ENCODE measurements at regions not wholly inside any gene's neighbourhood (a gene's known extent, or its start where the extent isn't known, plus 50 kb on each side); places are given as distances from the start of the nearest gene placed in this dataset.
A peak's percentile ranks its signal among the peaks of the same experiment; 100 is the strongest.
"Not testable (repeated sequence)": the region's sequence is repeated elsewhere in the genome, so short reads cannot be mapped to it uniquely, and the experiment has no call there.

- intact Hi-C loops (cut with DNase I, micrococcal nuclease) = no loop called here
- DNase-seq (no peak), ATAC-seq (no peak)
Measured at GRCh38 chrX:63581906-63582305, 203.1 kb downstream of the ARHGEF9 start.

DNA sequence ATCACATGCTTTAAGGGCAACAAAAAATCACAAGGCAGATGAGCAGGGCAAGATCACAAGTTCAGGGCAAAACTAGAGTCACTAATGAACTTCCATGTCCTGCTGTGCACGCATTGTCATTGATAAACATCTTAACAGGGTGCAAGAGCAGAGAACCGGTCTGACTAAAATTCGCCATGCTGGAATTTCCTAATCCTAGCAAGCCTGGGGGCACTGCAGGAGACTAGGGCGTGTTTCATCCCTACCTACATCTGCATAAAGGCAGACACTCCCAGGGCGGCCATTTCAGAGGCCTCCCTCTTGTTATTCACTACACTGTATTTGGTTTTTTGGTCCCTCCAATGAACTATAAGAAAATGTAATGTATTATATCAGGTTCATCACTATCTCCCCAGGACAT lies 203.6 kb downstream of the ARHGEF9 start:
- intact Hi-C loops (cut with DNase I, micrococcal nuclease) = no loop called here
- DNase-seq (no peak), ATAC-seq (no peak)

DNA sequence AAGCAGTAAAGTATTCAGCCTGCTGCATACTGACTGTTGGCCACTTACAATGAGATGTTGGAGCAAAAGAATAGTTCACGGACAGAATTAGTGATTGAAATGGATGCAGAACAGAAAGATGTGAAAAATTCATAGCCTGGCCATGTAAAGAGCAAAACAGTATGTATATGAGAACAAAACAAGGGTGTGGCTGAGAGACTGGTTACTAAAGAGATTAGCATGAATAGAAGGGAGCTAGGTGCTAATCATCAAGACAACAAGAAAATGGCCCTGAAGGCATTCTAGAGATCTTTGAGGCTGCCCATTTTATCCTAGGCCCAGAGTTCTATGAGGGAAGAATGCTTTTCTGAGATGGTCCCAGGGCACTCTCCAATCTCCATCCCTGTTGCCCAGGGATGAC lies 208.5 kb downstream of the ARHGEF9 start:
- ATAC-seq (no peak), DNase-seq (no peak)
- intact Hi-C loops (cut with DNase I, micrococcal nuclease) = no loop called here

DNA sequence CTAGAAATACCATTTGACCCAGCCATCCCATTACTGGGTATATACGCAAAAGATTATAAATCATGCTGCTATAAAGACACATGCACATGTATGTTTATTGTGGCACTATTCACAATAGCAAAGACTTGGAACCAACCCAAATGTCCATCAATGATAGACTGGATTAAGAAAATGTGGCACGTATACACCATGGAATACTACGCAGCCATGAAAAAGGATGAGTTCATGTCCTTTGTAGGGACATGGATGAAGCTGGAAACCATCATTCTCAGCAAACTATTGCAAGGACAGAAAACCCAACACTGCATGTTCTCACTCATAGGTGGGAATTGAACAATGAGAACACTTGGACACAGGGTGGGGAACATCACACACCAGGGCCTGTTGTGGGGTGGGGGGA lies 209.3 kb downstream of the ARHGEF9 start:
- intact Hi-C loops (cut with DNase I, micrococcal nuclease); ATAC-seq; DNase-seq: not testable (repeated sequence)

- ATAC-seq = no peak
- intact Hi-C loops (cut with DNase I, micrococcal nuclease) = no loop called here
Measured at GRCh38 chrX:63566856-63567255, 215.7 kb upstream of the SPIN4 start.

GRCh38 chrX:63561425-63561824 lies 210.3 kb upstream of the SPIN4 start:
- intact Hi-C loops (cut with DNase I, micrococcal nuclease) = no loop called here

More at GRCh38 chrX:63566856-63567255, 215.7 kb upstream of the SPIN4 start:
- no peak for DNase-seq

DNA sequence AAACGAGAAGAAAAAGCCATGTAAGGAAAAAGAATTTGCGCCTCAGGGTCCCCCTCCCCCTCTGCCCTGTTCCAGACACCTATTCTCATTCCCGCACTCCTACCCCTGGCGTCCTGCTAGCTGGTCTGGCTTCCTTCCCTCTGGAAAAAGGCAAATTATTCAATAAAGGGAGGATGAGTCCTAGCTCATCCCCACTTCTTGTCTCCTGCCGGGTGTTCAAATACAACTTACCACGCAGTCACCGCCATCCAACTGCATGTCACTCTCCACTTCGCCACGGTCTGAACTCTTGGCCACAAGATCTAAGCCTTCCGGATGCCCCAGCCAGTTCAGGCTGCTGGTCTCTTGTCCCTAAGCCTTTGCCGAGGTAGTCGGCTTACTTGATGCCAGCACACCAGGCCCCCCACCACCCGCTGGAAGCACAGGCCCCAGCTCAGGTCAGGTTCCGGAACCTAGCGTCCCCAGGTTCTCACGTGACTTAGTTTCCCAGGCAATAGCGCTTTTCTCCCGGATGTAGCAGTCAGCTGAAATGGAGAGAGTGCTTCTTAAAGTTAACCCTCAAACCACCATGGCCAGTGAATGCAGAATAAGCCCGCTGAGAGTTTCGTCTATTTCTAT lies 209.6 kb upstream of the SPIN4 start:
- ATAC-seq (peak; percentile 99), DNase-seq (peak; percentile 42 to 58)
- intact Hi-C loops (cut with DNase I, micrococcal nuclease) = no loop called here

More at GRCh38 chrX:63561425-63561824, 210.3 kb upstream of the SPIN4 start:
- no peak for ATAC-seq
- no peak for DNase-seq

DNA sequence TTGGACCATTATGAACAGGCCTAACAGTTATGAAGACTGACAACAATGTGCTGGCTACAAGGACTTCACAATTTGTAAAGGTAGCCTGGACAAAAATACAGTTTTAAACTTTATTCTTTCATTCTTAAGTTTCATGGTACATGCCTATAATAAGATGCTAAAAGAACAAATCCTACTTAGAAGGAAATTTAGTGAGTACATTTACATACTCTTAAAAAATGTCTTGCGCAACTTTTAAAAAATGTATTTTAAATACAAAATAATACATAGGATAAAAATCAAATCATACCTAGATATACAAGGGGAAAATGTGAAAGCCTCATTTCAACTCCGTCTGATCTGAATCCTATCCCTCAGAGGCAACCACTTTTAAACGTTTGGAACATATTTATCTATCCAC lies 200.7 kb upstream of the SPIN4 start:
- intact Hi-C loops (cut with DNase I, micrococcal nuclease) = no loop called here
- ATAC-seq (no peak), DNase-seq (no peak)

GRCh38 chrX:63530654-63531053 lies 179.5 kb upstream of the SPIN4 start:
- intact Hi-C loops (cut with DNase I, micrococcal nuclease) = no loop called here
- DNase-seq (no peak), ATAC-seq (no peak)

DNA sequence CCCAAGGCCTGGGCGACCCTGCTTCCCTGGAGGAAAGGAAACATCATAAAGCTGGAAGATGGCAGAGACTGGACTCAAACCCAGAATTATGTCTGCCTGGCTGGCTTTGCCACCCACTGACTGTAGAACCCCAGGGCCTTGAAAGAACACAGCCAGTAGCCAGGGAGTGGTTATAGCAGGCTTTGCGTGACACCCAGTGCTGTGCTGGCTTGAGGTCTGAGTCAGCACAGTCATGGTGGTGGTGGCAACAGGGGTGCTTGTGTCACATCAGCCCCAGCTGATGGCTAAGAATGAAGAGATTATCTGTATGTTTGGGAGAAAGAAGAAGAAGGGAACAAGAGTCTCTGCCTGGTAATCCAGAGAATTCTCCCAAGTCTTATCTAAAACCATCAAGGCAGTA lies 178.8 kb upstream of the SPIN4 start:
- ATAC-seq = no peak
- intact Hi-C loops (cut with DNase I, micrococcal nuclease) = no loop called here
- no peak for DNase-seq

- DNase-seq (no peak), ATAC-seq (no peak)
- intact Hi-C loops (cut with DNase I, micrococcal nuclease) = no loop called here
Measured at GRCh38 chrX:63526863-63527262, 175.7 kb upstream of the SPIN4 start.

DNA sequence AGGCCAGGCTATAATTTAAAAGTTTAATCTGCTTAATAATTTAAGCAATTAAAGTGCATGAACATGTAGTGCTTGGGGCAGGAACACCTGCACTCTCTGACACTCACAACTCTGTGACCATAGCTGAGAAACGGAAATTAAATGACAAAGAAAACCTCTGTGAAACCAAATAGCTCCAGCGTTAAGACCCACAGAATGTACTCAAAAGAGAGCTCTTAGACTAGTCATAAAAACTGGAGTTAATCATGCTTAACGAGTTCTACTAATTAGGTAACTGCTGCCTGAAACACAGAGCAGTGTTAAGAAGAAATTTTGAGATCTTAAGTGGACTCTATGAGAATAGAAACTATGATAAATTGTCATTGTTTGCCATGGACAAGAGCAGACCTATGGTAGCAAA lies 174.4 kb upstream of the SPIN4 start:
- DNase-seq (no peak), ATAC-seq (no peak)
- intact Hi-C loops (cut with DNase I, micrococcal nuclease) = no loop called here

GRCh38 chrX:63519368-63519767 lies 168.2 kb upstream of the SPIN4 start:
- intact Hi-C loops (cut with DNase I, micrococcal nuclease); DNase-seq; ATAC-seq: not testable (repeated sequence)

- intact Hi-C loops (cut with DNase I, micrococcal nuclease) = no loop called here
- DNase-seq = no peak
- ATAC-seq = no peak
Measured at GRCh38 chrX:63514569-63515080, 163.5 kb upstream of the SPIN4 start.

DNA sequence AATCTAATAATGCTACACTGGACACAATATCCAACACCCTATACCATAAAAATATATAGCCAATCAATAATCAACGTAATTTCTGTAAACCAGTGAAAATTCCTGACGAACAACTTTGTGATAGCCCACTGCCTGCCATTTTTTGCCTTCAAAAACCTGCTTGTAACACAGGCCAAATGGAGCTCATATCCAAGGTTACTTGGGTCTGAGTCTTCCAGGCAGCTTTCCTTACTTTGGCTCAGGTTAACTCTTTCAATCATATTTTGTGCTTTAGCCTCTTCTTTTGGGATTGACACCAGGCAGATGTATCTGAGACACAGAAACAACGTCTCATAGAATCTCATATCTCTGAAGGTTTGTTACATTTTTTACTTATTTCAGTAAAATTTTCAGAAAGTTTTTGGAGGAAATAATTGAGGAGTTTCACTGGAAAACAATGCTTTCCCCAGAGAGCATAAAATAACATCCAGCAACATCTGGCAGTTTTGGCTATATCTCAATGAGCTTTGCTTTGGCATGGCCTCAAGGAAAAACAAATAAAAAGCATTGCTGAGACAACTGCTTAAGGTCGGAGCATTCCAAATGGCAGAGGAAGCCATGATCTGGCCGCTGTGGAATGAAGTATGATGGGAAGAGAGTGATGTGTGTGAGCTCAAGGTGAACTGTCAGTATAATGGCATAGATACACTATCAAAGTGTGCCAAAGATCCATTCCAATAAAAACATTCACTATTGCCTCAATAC lies 162.9 kb upstream of the SPIN4 start:
- ATAC-seq (no peak), DNase-seq (no peak)
- intact Hi-C loops (cut with DNase I, micrococcal nuclease) = no loop called here

DNA sequence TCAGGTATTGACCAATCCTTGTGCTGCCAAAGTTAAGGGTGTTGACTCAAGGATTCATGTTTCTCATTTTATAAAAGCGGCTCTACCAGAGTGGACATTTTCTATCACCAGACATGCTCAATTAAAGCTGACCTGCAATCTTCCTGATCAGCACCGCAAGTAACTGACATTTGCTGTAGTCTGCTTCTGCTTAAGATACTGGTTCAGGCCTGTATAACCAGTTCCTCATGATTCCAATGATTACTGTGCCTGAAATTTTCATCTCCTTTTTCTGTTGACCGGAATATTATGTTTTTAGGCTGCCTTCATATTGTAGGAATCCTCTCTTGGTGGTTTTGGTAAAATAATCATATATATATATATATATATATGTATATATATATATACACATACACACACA lies 160.2 kb upstream of the SPIN4 start:
- DNase-seq (no peak), ATAC-seq (no peak)
- intact Hi-C loops (cut with DNase I, micrococcal nuclease) = no loop called here

DNA sequence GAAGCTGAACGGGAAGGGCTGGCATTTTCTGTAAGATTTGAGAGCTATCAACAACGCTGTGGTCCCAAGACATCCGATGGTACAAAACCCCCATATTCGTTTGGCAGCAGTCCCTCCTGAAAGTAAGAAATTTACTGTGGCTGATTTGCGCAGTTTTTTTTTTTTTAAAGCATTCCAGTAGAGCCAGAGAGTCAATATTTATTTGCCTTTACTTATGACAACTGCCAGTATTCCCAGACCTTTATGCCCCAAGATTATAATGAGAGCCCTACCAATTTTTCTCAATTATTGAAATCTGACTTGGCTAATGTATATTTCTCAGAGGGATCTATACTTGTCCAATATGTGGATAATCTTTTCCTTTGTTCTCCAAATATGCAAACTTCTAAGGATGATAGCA lies 157.5 kb upstream of the SPIN4 start:
- ATAC-seq (no peak), DNase-seq (no peak)
- intact Hi-C loops (cut with DNase I, micrococcal nuclease) = no loop called here

GRCh38 chrX:63506320-63506719 lies 155.2 kb upstream of the SPIN4 start:
- intact Hi-C loops (cut with DNase I, micrococcal nuclease) = no loop called here
- ATAC-seq (peak; percentile 47), DNase-seq (no peak)

GRCh38 chrX:63503541-63503940 lies 152.4 kb upstream of the SPIN4 start:
- intact Hi-C loops (cut with DNase I, micrococcal nuclease) = no loop called here
- no peak for DNase-seq
- no peak for ATAC-seq

DNA sequence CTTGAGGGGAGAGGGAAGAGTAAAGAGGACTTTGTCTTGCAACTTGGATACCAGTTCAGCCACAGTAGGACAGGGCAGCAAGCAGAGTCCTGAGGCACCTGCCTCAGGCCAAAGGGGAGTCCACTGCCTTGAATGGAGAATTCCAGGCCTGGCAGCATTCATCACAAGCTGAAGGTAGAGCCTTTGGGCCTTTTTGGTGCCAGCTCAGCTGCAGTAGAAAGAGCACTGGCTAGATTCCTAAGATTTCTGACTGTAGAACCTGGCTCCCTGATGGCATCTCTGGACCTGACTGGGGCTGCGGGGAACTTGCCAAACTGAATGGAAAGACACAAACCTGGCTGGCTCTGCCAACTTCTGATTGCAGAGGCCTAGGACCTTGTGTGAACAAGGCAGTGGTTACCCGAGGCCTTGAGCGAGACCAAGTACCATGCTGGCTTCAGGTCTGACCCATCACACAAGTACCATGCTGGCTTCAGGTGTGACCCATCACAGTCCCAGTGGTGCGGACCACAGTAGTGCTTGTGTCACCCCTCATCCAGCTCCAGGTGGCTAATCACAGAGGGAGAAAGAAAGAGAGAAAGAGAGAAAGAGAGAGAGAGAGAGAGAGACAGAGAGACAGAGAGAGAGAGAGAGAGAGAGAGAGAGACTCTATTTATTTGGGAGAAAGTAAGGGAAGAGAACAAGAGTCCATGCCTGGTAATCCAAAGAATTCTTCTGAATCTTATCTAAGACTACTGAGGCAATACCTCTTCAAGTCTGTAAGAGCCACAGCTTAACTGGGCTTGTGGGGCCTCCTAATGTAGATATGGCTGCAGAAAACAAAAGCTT lies 137.6 kb upstream of the SPIN4 start:
- ATAC-seq = no peak
- DNase-seq = no peak
- intact Hi-C loops (cut with DNase I, micrococcal nuclease) = no loop called here
